Stimulated activated CD8-positive, alpha-beta memory T cell treated with anti-CD3 and anti-CD28 coated beads, Interleukin-7, amount 100 ng/mL, for 4 hours (primary cell): ENCODE measurements at regions not wholly inside any gene's neighbourhood (a gene's known extent, or its start where the extent isn't known, plus 50 kb on each side); places are given as distances from the start of the nearest gene placed in this dataset.
"Not testable (repeated sequence)": the region's sequence is repeated elsewhere in the genome, so short reads cannot be mapped to it uniquely, and the experiment has no call there.

Source experiments
- DNase-seq, 2 donors: peaks; one replicate each; pipeline ENCODE4 v3.0.0-alpha.2; 2020; ENCODE audit warnings: low read depth in 2 of 2

DNA sequence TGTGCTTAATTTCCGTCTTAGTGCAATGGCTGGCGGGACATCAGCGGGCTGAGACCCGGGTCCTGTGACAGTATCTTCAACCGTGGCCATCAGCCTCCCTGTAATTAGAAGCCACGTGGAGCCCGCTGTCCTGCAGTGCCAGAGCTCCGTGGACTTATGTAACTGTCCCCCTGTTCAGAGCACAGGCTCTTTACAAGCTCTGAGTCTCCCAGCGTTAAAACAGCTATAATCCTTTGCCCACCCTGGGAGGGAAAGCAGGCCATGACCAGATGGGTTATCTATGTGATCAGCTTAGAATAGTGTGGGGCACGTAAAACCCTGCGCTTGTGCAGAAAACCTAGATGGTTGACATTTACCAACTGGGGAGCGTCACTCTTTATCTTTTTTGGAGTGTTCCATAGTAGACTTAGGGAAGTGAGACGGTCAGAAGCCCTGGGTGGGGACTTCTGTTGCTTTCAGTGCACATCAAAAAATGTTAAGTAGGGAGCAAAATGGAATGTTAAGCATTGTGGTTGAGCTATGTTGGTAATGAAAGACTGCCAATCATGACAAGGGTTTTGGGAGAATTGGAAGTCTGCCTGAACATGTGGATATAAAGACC, 103.5 kb upstream of the CADM1 start:
- DNase-seq: no peak

GRCh38 chr11:115606498-115607220, 102.4 kb upstream of the CADM1 start:
- DNase-seq: no peak

- DNase-seq: no peak
These were observed 101.8 kb upstream of the CADM1 start for GRCh38 chr11:115605871-115606497.

DNA sequence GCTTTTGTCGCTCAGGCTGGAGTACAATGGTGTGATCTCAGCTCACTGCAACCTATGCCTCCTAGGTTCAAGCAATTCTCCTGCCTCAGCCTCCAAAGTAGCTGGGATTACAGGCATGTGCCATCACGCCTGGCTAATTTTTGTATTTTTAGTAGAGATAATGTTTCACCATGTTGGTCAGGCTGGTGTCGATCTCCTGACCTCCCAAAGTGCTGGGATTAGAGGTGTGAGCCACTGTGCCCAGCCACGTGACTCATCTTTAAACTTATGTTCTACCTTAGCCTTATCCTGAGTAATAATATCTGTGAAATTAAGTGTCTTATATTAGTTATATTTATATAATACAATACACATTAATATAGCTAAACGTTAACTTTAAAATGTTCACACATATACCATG, 101.2 kb upstream of the CADM1 start:
- DNase-seq: not testable (repeated sequence)

- DNase-seq: no peak
These were observed 94.9 kb upstream of the CADM1 start for GRCh38 chr11:115599125-115599524.

GRCh38 chr11:115598257-115598901, 94.2 kb upstream of the CADM1 start:
- no peak for DNase-seq

GRCh38 chr11:115591380-115591779, 87.2 kb upstream of the CADM1 start:
- no peak for DNase-seq

GRCh38 chr11:115590254-115590653, 86.0 kb upstream of the CADM1 start:
- no peak for DNase-seq

- no peak for DNase-seq
These were observed 83.6 kb upstream of the CADM1 start for GRCh38 chr11:115587718-115588342.

DNA sequence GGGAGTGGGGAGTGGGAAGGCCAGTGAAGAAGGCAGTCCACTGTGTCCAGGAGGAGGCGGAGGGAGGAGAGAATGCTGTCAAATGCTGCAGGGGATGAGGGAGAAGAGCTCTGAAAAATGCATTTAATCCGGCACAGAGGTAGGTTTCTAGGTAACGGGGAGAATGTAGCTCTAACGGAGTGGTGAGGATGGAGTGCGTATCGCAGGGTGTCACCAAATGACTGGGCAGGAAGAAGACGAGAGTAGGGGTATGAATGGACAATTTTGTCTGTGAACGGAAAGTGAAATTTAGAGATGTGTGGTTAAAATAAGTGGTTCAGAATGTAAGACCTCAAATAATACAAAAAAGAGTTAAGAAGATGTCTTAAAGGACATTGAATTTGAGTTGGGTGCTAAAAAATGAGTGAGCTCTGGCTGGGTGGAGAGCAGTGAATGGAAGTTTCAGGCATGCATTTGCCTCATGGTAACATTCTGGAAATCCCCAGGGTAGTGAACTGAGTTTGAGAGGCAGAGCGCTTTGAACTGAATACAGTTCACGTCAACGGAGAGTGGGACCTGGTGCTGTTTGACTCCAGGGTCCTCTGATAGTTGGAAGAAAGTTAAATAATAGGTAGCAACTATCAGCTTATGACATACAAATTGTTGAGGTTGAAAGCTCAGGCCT, 81.3 kb upstream of the CADM1 start:
- no peak for DNase-seq

- DNase-seq: no peak
These were observed 77.8 kb upstream of the CADM1 start for GRCh38 chr11:115581871-115582639.

DNA sequence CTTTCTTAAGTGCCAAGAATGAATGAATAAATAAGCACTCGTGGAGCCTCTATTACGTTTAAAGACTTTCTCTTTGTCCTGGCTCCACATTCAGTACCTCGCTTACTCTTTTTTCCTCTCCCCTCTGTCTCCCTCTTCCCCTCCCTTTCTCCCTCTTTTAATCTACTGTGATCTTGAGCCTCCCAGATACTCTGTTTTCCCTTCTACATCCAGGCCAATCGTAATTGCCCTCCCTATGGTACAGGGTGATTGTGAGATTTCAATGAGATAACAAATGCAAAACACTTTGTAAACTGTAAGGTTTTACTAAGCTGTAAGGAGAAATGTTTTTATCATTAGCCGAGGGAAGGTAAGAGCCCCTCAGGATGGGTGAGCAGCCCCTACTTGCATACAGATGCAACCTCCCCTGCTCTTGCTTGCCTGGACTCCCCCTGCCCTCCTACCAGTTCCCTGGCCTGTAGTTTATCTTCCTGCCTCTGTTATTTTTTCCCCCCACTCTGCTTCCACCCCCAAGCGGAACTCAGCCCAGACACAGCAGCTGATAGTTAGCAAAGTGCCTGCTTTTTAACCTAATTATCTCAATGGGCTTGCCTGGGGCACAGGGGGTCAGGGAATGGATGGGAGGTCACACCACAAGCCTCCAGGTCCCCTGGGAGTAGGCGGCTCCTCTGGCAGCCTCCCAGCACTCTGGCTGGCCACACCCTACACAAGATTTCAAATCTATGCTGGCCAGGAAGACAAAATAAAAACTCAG, 76.9 kb upstream of the CADM1 start:
- no peak for DNase-seq

- no peak for DNase-seq
These were observed 76.2 kb upstream of the CADM1 start for GRCh38 chr11:115580416-115580815.

DNA sequence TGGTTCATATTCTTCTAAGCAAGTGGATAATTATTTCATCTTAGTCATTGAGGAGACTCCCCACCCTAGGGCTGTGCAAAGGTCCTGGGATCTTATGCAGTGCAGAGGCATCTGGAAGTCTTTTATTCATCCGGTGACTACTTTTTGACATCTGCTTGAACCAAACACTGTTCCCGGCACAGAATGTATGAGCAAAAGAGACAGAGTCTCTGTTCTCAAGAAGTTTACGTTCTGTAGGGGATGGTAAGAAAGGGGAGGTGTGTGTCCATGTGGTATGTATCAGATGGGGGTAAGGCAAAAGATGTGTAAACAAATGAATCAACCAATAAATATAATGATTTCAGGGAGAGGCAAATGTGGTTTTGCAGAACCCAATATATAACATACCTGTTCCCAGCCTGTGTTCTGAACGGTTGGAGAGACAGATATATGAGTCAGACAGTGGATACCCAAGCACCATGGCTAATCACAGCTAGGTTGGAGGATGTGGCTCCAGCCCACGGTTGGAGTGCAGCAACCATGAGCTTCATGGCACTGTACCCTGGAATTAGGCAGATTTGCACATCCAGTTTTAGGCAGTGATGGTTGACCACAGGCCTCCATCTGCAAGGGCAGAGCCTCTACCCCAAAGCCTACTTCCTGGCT, 75.1 kb upstream of the CADM1 start:
- no peak for DNase-seq

DNA sequence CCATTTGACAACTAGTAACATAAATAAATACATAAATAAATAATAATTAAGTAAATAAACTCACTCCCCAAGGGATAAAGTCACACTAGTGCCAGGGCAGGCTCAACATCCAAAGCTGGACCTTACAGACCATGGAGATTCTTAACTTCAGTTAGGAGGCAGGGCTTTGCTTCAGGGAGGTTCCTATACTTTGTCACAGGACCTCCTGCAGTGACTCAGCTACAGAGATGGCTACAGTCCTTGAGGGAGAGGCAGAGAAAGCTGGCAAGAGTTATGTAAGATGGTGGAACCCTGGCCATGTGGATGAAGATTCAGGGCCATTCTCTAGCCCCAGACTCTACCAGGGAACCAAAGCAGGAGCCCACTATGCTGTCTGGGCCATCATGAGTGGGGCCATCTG, 74.1 kb upstream of the CADM1 start:
- no peak for DNase-seq

DNA sequence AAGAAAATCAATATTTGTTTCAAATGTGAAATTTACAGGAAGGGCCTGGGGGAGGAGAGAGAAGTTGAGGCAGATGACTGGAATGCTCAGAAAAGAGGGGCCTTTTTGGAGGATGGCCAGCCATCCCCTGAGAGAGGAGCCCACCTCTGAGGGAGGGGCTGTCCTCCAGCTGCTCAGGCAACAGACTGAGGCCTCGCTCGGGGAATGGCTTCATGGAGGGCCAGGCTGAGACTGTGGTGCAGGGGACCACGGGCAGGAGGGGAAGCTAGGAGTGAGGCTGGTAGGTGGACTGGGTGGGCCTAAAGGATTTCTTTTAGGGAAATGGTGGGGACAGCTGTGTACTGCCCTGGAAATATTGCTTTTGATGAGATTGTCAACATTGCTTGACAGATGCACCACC, 73.5 kb upstream of the CADM1 start:
- DNase-seq: no peak

- DNase-seq: no peak
These were observed 72.6 kb upstream of the CADM1 start for GRCh38 chr11:115576606-115577380.

GRCh38 chr11:115572551-115572950, 68.3 kb upstream of the CADM1 start:
- DNase-seq: no peak

DNA sequence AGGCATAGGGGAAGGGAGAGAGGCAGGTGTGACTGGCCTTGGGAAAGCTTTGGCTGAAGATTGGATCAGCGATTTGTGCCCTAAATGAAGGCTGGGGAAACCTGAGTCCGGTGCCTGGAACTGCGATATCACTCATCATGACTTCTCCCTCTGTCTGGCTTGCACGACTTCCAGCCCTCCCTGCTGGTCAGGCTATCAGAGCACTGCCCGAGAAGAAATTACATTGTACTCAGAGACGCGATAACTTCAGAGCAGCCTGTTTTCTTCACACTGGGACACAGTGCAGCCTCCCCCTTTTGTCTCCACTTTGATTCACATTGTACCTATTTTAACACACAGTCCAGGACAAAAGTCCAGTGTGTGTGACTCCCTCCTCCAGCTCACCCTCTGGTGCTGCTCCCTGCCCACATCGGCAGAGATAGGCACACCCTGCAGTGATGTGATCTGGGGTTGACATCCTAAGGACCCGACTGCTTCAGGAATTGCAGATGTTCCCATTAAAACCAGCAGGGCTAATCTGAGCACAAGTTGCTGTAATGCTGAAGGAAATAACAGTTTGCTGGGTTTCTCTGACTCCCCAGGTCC, 62.1 kb upstream of the CADM1 start:
- DNase-seq: no peak
